GM19239 (cell line): ENCODE measurements at regions not wholly inside any gene's neighbourhood (a gene's known extent, or its start where the extent isn't known, plus 50 kb on each side); places are given as distances from the start of the nearest gene placed in this dataset.
"Not testable (repeated sequence)": the region's sequence is repeated elsewhere in the genome, so short reads cannot be mapped to it uniquely, and the experiment has no call there.

Experiments
- DNase-seq: peaks from one replicate; pipeline ENCODE4 v3.0.0; 2011; ENCODE audit warnings: low spot score; ENCODE audit not compliant: insufficient read length
- FAIRE-seq: peaks from 2 replicates; lab custom pipeline; 2011; peaks lifted over from hg19 to GRCh38; lab: Jason Lieb, UNC

- no peak for DNase-seq
- no peak for FAIRE-seq
Observed at GRCh38 chr16:86941731-86942130, 363.4 kb downstream of the FOXL1 start.

GRCh38 chr16:86942151-86943051, 364.1 kb downstream of the FOXL1 start:
- FAIRE-seq = no peak
- no peak for DNase-seq

DNA sequence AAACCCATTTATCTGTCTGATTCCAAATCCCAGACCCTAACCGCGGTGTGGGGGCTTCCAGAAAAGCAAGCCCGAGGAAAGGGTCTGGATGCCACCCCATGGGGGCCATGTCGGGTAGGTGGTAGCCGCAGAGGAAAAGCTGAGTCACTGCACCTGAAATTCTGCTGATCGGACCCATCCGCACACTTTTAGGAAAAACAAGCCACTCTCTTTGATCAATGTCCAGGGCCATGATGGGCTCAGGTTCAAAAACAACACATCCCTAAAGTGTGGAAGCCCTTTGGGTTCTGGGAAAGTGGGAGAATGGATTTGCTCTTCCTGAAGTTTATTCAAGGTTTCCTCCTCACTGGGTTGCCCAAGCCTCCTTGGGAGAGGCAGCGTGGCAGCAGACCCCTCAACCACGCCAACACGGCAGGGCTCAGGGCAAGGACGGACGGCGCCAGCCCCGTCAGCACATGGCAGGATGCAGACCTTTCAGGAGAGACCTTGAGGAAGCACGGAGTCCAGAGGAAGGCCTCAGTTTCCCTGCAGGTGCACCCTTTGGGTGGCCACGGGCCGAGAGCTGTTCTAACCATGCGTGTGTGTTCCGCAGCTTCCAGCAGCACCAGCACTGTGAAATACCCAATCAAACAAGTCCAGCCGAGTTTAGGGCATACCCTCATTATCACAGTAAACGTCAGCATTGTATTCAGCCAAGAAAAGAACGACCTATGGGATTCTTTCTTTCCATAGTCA, 367.0 kb downstream of the FOXL1 start:
- DNase-seq (no peak), FAIRE-seq (no peak)

DNA sequence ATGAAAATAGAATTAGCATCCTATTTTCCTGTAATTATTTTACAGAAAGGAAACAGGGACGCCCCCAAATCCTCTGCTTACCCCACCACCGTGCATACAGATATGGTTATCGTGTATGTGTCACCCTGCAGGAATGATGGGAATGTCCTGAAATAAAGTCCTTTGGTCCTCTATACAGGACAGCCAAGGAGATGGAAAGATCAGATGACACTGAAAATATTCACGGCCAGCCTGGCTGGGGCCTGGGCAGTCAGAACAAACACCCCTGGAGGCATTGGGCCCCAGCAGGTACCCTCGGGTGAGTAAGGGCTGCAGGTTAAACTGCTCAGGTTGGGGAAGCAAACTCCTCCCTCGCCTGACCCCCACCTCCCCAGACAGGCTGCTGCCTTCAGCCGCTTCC, 368.0 kb downstream of the FOXL1 start:
- FAIRE-seq = no peak

DNA sequence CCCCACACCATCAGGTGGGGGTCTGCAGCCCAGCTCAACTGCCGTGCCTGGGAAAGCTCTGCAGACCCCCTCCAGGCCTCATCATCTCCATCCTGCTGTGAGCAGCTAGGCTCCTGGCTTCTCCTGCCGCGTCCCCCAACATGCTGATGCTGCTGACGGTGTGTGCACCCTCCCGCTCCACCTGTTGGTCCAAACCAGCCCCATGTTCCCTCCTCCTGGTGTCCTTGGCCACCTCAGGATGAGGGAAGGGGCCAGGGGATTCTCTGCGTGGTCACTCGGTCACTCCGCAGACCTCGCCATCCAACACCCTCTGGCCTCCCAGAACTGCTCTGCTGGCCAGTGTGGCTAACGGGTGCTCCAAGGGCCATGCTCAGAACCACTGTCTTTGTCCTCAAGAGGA, 368.6 kb downstream of the FOXL1 start:
- no peak for FAIRE-seq
- DNase-seq = no peak

More for the DNA sequence above, 368.0 kb downstream of the FOXL1 start:
- DNase-seq = no peak

- DNase-seq (no peak), FAIRE-seq (no peak)
Observed at GRCh38 chr16:86948046-86948445, 369.1 kb downstream of the C16orf95 start.

DNA sequence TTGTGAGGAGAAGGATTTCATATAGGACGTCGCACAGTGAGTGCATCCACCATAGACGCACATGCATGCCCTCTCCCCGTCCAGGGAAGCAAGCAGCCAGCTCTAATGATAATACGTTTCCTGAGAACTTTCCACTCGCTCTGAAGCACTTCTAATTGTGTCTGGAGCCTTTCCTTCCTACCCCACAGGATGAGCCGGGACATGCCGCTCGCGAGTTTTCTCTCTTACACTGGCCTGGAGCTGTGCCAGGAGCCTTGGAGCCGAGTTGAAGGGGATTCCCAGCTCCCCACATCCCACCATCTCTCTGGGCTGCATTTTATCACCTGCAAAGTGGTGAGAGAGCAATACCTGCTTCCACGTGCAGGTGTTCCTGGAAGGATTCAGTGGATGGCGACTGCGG, 368.1 kb downstream of the C16orf95 start:
- DNase-seq = no peak
- FAIRE-seq = no peak

- FAIRE-seq (no peak), DNase-seq (no peak)
Observed at GRCh38 chr16:86949630-86950029, 367.6 kb downstream of the C16orf95 start.

- DNase-seq = no peak
- no peak for FAIRE-seq
Observed at GRCh38 chr16:86951041-86951822, 366.0 kb downstream of the C16orf95 start.

DNA sequence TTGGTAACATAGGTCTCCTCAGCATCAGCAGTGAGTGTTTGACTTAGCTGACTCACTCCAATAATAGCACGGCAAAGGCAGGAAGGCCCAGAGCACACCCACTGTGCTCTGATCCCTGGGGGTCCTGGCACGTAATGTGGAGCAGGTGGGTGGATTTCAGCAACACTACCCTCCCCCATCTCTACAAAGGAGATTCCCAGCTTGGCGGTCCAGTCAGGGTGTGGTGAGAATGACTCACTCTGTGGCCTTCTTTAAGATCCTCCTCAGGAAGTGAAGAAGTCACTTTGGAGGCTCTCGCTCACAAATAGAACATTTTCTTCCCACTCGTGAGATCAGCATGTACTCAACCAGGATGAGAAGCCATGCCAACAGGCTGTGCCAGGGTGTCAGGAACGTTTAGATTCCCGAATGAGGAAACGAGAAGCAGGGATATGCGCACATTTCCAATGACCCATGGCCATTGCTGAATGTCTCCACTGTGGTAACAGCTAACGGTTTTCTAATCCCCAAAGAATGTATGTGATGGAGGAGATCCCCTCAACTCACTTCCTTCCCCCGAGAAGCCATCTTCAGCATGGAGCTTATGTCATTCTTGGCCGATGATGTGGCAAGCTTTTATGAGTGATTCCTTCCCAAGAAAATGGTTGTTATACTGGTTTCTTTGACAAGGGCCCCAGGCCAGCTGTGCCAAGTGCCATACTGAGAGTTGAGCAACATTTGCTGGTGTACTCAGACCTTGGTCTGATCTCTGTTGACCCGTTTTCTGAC, 365.2 kb downstream of the C16orf95 start:
- FAIRE-seq = no peak
- no peak for DNase-seq

GRCh38 chr16:86952769-86953168, 364.4 kb downstream of the C16orf95 start:
- FAIRE-seq (no peak), DNase-seq (no peak)

- no peak for FAIRE-seq
Observed at GRCh38 chr16:86953631-86954391, 363.4 kb downstream of the C16orf95 start.

GRCh38 chr16:86955136-86955855, 361.9 kb downstream of the C16orf95 start:
- no peak for FAIRE-seq

More at GRCh38 chr16:86953631-86954391, 363.4 kb downstream of the C16orf95 start:
- no peak for DNase-seq

DNA sequence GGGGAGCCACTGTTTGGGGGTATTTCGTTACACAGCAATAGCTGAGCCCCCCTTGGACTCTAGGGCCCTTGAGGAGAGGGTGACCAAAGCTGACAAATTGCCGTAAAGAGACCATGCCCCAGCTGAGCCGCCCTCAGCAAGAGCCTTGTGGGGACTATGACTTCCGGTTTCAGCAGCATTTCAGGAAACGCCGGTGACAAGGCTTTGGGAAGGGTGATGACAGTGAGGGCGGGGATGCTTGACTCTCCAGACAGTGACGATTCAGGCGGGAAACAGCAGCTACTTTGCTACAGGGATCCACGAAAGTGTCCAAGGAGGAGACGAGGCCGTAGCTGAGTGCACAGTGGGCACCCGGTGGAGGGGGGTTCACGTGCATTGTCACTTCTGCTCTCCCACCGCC, 360.8 kb downstream of the C16orf95 start:
- DNase-seq = no peak
- no peak for FAIRE-seq

More at GRCh38 chr16:86955136-86955855, 361.9 kb downstream of the C16orf95 start:
- DNase-seq = no peak

- not testable (repeated sequence) for DNase-seq, FAIRE-seq
Observed at GRCh38 chr16:86957662-86958198, 359.5 kb downstream of the C16orf95 start.

GRCh38 chr16:86958423-86958822, 358.8 kb downstream of the C16orf95 start:
- FAIRE-seq (no peak), DNase-seq (no peak)

DNA sequence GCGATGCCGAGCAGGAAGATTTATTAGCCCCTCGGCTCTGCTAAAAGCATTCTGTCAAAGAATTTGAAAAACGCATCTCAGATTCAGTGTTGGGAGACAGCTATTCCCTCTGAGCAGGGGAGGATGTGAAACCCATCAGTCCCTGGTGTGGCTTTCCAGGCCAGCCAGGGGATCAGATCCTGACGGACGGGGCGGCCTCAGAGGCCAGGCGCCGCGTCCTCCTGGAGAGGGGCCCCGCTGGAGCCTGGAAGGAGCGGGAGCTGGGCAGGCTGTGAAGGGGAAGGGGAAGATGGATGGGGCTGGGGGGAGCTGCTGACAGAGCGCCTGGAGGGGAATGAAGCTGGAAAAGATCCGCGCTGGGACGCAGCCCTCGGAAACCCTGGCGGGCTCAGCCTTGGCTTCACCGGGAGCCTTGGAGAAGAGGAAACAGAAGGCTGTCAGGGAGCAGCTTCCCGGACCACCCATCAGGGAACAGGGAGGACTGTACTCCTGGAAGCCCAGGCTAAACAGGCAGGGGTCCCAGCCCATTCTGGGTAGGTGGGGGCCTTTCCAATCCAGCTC, 358.0 kb downstream of the C16orf95 start:
- FAIRE-seq (no peak), DNase-seq (no peak)

- no peak for DNase-seq
Observed at GRCh38 chr16:86959729-86960128, 357.5 kb downstream of the C16orf95 start.

More at GRCh38 chr16:86959729-86960128, 357.5 kb downstream of the C16orf95 start:
- no peak for FAIRE-seq
